Ovary (tissue), 7 donors: ENCODE measurements at regions not wholly inside any gene's neighbourhood (a gene's known extent, or its start where the extent isn't known, plus 50 kb on each side); places are given as distances from the start of the nearest gene placed in this dataset.

Source experiments
- DNase-seq, 5 donors: peaks; one replicate each; pipeline ENCODE4 v3.0.0-alpha.2; 2019 to 2020
- H3K27ac ChIP-seq, 2 donors: fragments of 200-600 bp; one replicate each; pipeline versions ENCODE4 v1.5.1 to v1.8.0; 2019 to 2022
- H3K27me3 ChIP-seq: fragments of 200-600 bp; one replicate; pipeline ENCODE4 v1.8.0; 2022
- H3K36me3 ChIP-seq: fragments of 200-600 bp; sonication (generic); one replicate; pipeline ENCODE4 v1.5.1; 2019
- H3K4me1 ChIP-seq: one replicate; pipeline ENCODE4 v1.8.1; 2013; ENCODE audit warnings: mild to moderate bottlenecking, moderate library complexity; ENCODE audit not compliant: insufficient read depth
- H3K4me3 ChIP-seq: fragments of 200-600 bp; sonication (generic); one replicate; pipeline ENCODE4 v1.5.1; 2017
- H3K9me3 ChIP-seq, 2 donors: fragments of 200-600 bp in 1 of 2; sonication (generic) in 1 of 2; one replicate each; pipeline versions ENCODE4 v1.5.1 to v1.8.1; 2013 to 2019; ENCODE audit warnings: mild to moderate bottlenecking in 1 of 2, moderate library complexity in 1 of 2
- CTCF ChIP-seq, 3 donors: fragments of 450-650 bp in 2 of 3; fragments of 200-600 bp in 1 of 3; IDR thresholded peaks; one replicate each; pipeline versions ENCODE4 v1.5.1 to v1.8.0; 2016 to 2022; ENCODE audit warnings: antibody characterized with exemption in 3 of 3, mild to moderate bottlenecking in 1 of 3
- EP300 ChIP-seq: sonication (generic); formaldehyde crosslinking; IDR thresholded peaks from one replicate; pipeline ENCODE4 v1.6.1; 2017; ENCODE audit warnings: antibody characterized with exemption
- POLR2A ChIP-seq: fragments of 450-650 bp; IDR thresholded peaks from one replicate; pipeline ENCODE4 v1.6.1; 2017; ENCODE audit warnings: antibody characterized with exemption, mild to moderate bottlenecking, moderate library complexity
- WGBS, 3 donors: extraction: QIAGEN DNeasy Blood & Tissue Kit in 1 of 3; methylation state at CpG; one replicate each; pipeline versions ENCODE4 v1.1.5 to v1.1.7; 2013 to 2017; 5-methylcytosine and 5-hydroxymethylcytosine counted together
- intact Hi-C, 4 donors: fragments of 100-400 bp; cut with DNase I; formaldehyde crosslinking; loops; one replicate each; pipeline versions ENCODE4 v1.11.0 to v1.15.1; 2022 to 2023
- donor health status: DM: no; HTN: no; CAD: no; lungs with moderate emphysema.
- donor health status: DM: no; HTN: no; CAD: no.
- donor health status: Bipolar disorder and iron deficiency.
- donor health status: DM: no; HTN: no; CAD: no.
- donor health status: DM: yes; HTN: yes; CAD: no.

GRCh38 chr7:126222782-126223181 is 1030.0 kb downstream of the GRM8 start:
- no peak overlapping the region for H3K4me3 ChIP-seq
- no peaks in the 10 kb centered on the region for H3K4me1 ChIP-seq
- TF ChIP-seq CTCF (IDR thresholded peaks at IDR 0.05) (no peak), EP300 (no peak), POLR2A (no peak)
- WGBS, 3 donors = 78 to 84% (median 80%) methylated on average over 3 of the region's 3 CpGs
- no peaks in the 10 kb centered on the region for H3K9me3 ChIP-seq
- intact Hi-C loops = no loop called here
- H3K27ac ChIP-seq = no peak overlapping the region
- no peaks in the 10 kb centered on the region for H3K27me3 ChIP-seq
- DNase-seq = no peak
- no peaks in the 10 kb centered on the region for H3K36me3 ChIP-seq

GRCh38 chr7:126215785-126216184 is 1037.0 kb downstream of the GRM8 start:
- no peak for DNase-seq
- Histone ChIP-seq H3K4me1 (no peaks in the 10 kb centered on the region), H3K27me3 (no peaks in the 10 kb centered on the region), H3K27ac (no peak overlapping the region), H3K9me3 (no peaks in the 10 kb centered on the region), H3K36me3 (no peaks in the 10 kb centered on the region), H3K4me3 (no peak overlapping the region)
- 71 to 75% (median 71%) methylated on average over 2 of the region's 2 CpGs for WGBS, 3 donors
- TF ChIP-seq EP300 (no peak), POLR2A (no peak), CTCF (IDR thresholded peaks at IDR 0.05) (no peak)
- intact Hi-C loops = no loop called here

- H3K27ac ChIP-seq = no peak overlapping the region
- H3K9me3 ChIP-seq = no peaks in the 10 kb centered on the region
- H3K27me3 ChIP-seq = no peaks in the 10 kb centered on the region
- no peaks in the 10 kb centered on the region for H3K4me1 ChIP-seq
- no peak for DNase-seq
- intact Hi-C loops = loop anchor here in 1 of 4 donors (5.0 kb wide), 1 partner anchor 277 kb away; no protein-coding TSS in a partner anchor
- TF ChIP-seq CTCF (IDR thresholded peaks at IDR 0.05) = no peak
- TF ChIP-seq EP300 = no peak
- TF ChIP-seq POLR2A = no peak
- H3K36me3 ChIP-seq = no peaks in the 10 kb centered on the region
- H3K4me3 ChIP-seq = no peak overlapping the region
- 74 to 86% (median 78%) methylated on average over 1 of the region's 1 CpG for WGBS, 3 donors
Measured at GRCh38 chr7:126213876-126214275, 1038.9 kb downstream of the GRM8 start.

GRCh38 chr7:126211875-126212274 is 1040.9 kb downstream of the GRM8 start:
- Histone ChIP-seq H3K27ac (no peak overlapping the region), H3K4me3 (no peak overlapping the region), H3K27me3 (no peaks in the 10 kb centered on the region), H3K4me1 (no peaks in the 10 kb centered on the region), H3K9me3 (no peaks in the 10 kb centered on the region), H3K36me3 (no peaks in the 10 kb centered on the region)
- DNase-seq = no peak
- intact Hi-C loops = loop anchor here in 1 of 4 donors (5.0 kb wide), 1 partner anchor 275 kb away; no protein-coding TSS in a partner anchor
- TF ChIP-seq CTCF (IDR thresholded peaks at IDR 0.05) (no peak), EP300 (no peak), POLR2A (no peak)

GRCh38 chr7:126210707-126211106 is 1042.0 kb downstream of the GRM8 start:
- Histone ChIP-seq H3K27me3 (no peaks in the 10 kb centered on the region), H3K4me1 (no peaks in the 10 kb centered on the region), H3K36me3 (no peaks in the 10 kb centered on the region), H3K9me3 (no peaks in the 10 kb centered on the region), H3K27ac (no peak overlapping the region), H3K4me3 (no peak overlapping the region)
- TF ChIP-seq POLR2A (no peak), EP300 (no peak), CTCF (IDR thresholded peaks at IDR 0.05) (no peak)
- intact Hi-C loops = loop anchor here in 1 of 4 donors (5.0 kb wide), 1 partner anchor 273 kb away; no protein-coding TSS in a partner anchor
- no peak for DNase-seq
